ENCODE measurements at regions not wholly inside any gene's neighbourhood (a gene's known extent, or its start where the extent isn't known, plus 50 kb on each side); places are given as distances from the start of the nearest gene placed in this dataset.

GRCh38 chr19:27833031-27833430 is 1379.9 kb downstream of the UQCRFS1 start:
- no peaks in the 10 kb centered on the region for H3K79me2 ChIP-seq (ENCODE audit: insufficient read depth, low read length)
- no peaks in the 10 kb centered on the region for H3K9me3 ChIP-seq (ENCODE audit: insufficient read depth, low read depth, low read length)
- H4K20me1 ChIP-seq (ENCODE audit: insufficient read depth, low read length, poor library complexity, severe bottlenecking), result no peaks in the 10 kb centered on the region
- no peaks in the 10 kb centered on the region for H3F3A ChIP-seq (ENCODE audit: low read depth)
- no peaks in the 10 kb centered on the region for H3K9me2 ChIP-seq (replicated peaks; ENCODE audit: low read depth, low read length)
- no peaks in the 10 kb centered on the region for H3K4me1 ChIP-seq (ENCODE audit: insufficient read depth, low read length, poor library complexity, severe bottlenecking)
- no peak overlapping the region for H3K4me3 ChIP-seq (ENCODE audit: low read length, poor library complexity, severe bottlenecking)
- TF ChIP-seq EZH2phosphoT487 (IDR thresholded peaks at IDR 0.05; ENCODE audit: borderline replicate concordance), result no peak
- no peak for TF ChIP-seq CTCF (conservative IDR thresholded peaks at IDR 0.05; ENCODE audit: low read length)
- no peaks in the 10 kb centered on the region for H3K27me3 ChIP-seq (ENCODE audit: insufficient read depth, low read length, poor library complexity, severe bottlenecking)
- no peak overlapping the region for H2AFZ ChIP-seq (ENCODE audit: low read length)
- no peaks in the 10 kb centered on the region for H3K36me3 ChIP-seq (ENCODE audit: insufficient read depth, low read length)
- H3K4me2 ChIP-seq (ENCODE audit: low read depth, low read length, poor library complexity, severe bottlenecking), result no peak overlapping the region
- no peak overlapping the region for H3K9ac ChIP-seq (ENCODE audit: low read depth, low read length, poor library complexity, severe bottlenecking)

- H3K9me3 ChIP-seq (ENCODE audit: insufficient read depth, low read depth, low read length), result no peaks in the 10 kb centered on the region
- no peaks in the 10 kb centered on the region for H4K20me1 ChIP-seq (ENCODE audit: insufficient read depth, low read length, poor library complexity, severe bottlenecking)
- no peak overlapping the region for H3K4me2 ChIP-seq (ENCODE audit: low read depth, low read length, poor library complexity, severe bottlenecking)
- no peaks in the 10 kb centered on the region for H3K9me2 ChIP-seq (replicated peaks; ENCODE audit: low read depth, low read length)
- H3K4me3 ChIP-seq (ENCODE audit: low read length, poor library complexity, severe bottlenecking), result no peak overlapping the region
- H3K36me3 ChIP-seq (ENCODE audit: insufficient read depth, low read length), result no peaks in the 10 kb centered on the region
- H3K4me1 ChIP-seq (ENCODE audit: insufficient read depth, low read length, poor library complexity, severe bottlenecking), result no peaks in the 10 kb centered on the region
- no peak for TF ChIP-seq CTCF (conservative IDR thresholded peaks at IDR 0.05; ENCODE audit: low read length)
- no peak for TF ChIP-seq EZH2phosphoT487 (IDR thresholded peaks at IDR 0.05; ENCODE audit: borderline replicate concordance)
- H3K9ac ChIP-seq (ENCODE audit: low read depth, low read length, poor library complexity, severe bottlenecking), result no peak overlapping the region
- no peaks in the 10 kb centered on the region for H3K27me3 ChIP-seq (ENCODE audit: insufficient read depth, low read length, poor library complexity, severe bottlenecking)
- no peaks in the 10 kb centered on the region for H3F3A ChIP-seq (ENCODE audit: low read depth)
- H2AFZ ChIP-seq (ENCODE audit: low read length), result no peak overlapping the region
- no peaks in the 10 kb centered on the region for H3K79me2 ChIP-seq (ENCODE audit: insufficient read depth, low read length)
Measured at GRCh38 chr19:27828829-27829228, 1384.1 kb downstream of the UQCRFS1 start.

- Histone ChIP-seq H2AFZ (ENCODE audit: low read length) (no peak overlapping the region), H4K20me1 (ENCODE audit: insufficient read depth, low read length, poor library complexity, severe bottlenecking) (no peaks in the 10 kb centered on the region), H3F3A (ENCODE audit: low read depth) (no peaks in the 10 kb centered on the region), H3K9me2 (replicated peaks; ENCODE audit: low read depth, low read length) (no peaks in the 10 kb centered on the region), H3K4me2 (ENCODE audit: low read depth, low read length, poor library complexity, severe bottlenecking) (no peak overlapping the region), H3K79me2 (ENCODE audit: insufficient read depth, low read length) (no peaks in the 10 kb centered on the region), H3K27me3 (ENCODE audit: insufficient read depth, low read length, poor library complexity, severe bottlenecking) (no peaks in the 10 kb centered on the region), H3K36me3 (ENCODE audit: insufficient read depth, low read length) (no peaks in the 10 kb centered on the region), H3K9me3 (ENCODE audit: insufficient read depth, low read depth, low read length) (no peaks in the 10 kb centered on the region), H3K4me3 (ENCODE audit: low read length, poor library complexity, severe bottlenecking) (no peak overlapping the region), H3K9ac (ENCODE audit: low read depth, low read length, poor library complexity, severe bottlenecking) (no peak overlapping the region), H3K4me1 (ENCODE audit: insufficient read depth, low read length, poor library complexity, severe bottlenecking) (no peaks in the 10 kb centered on the region)
- TF ChIP-seq EZH2phosphoT487 (IDR thresholded peaks at IDR 0.05; ENCODE audit: borderline replicate concordance), result no peak
Measured at GRCh38 chr19:27824108-27824507, 1388.8 kb downstream of the UQCRFS1 start.

- TF ChIP-seq CTCF (conservative IDR thresholded peaks at IDR 0.05; ENCODE audit: low read length) (no peak), EZH2phosphoT487 (IDR thresholded peaks at IDR 0.05; ENCODE audit: borderline replicate concordance) (no peak)
- Histone ChIP-seq H3K9me2 (replicated peaks; ENCODE audit: low read depth, low read length) (no peaks in the 10 kb centered on the region), H2AFZ (ENCODE audit: low read length) (no peak overlapping the region), H4K20me1 (ENCODE audit: insufficient read depth, low read length, poor library complexity, severe bottlenecking) (no peaks in the 10 kb centered on the region), H3K4me1 (ENCODE audit: insufficient read depth, low read length, poor library complexity, severe bottlenecking) (no peaks in the 10 kb centered on the region), H3K79me2 (ENCODE audit: insufficient read depth, low read length) (no peaks in the 10 kb centered on the region), H3K27me3 (ENCODE audit: insufficient read depth, low read length, poor library complexity, severe bottlenecking) (no peaks in the 10 kb centered on the region), H3K4me2 (ENCODE audit: low read depth, low read length, poor library complexity, severe bottlenecking) (no peak overlapping the region), H3K9ac (ENCODE audit: low read depth, low read length, poor library complexity, severe bottlenecking) (no peak overlapping the region), H3F3A (ENCODE audit: low read depth) (no peaks in the 10 kb centered on the region), H3K4me3 (ENCODE audit: low read length, poor library complexity, severe bottlenecking) (no peak overlapping the region), H3K9me3 (ENCODE audit: insufficient read depth, low read depth, low read length) (no peaks in the 10 kb centered on the region), H3K36me3 (ENCODE audit: insufficient read depth, low read length) (no peaks in the 10 kb centered on the region)
Measured at GRCh38 chr19:27822336-27822735, 1390.6 kb downstream of the UQCRFS1 start.

Measured in Loucy (cell line).